Neuronal stem cell (in vitro differentiated cells): ENCODE measurements at regions not wholly inside any gene's neighbourhood (a gene's known extent, or its start where the extent isn't known, plus 50 kb on each side); places are given as distances from the start of the nearest gene placed in this dataset.

Experiments used
- DNase-seq: peaks from one replicate; pipeline ENCODE4 v3.0.0-alpha.2; 2013; ENCODE audit warnings: low spot score
- H2AFZ ChIP-seq: one replicate; pipeline ENCODE4 v1.6.1; 2013; ENCODE audit warnings: mild to moderate bottlenecking, low read length, inconsistent platforms
- H2AK5ac ChIP-seq: 2 replicates; pipeline ENCODE4 v1.6.1; 2013; ENCODE audit warnings: low read depth, mild to moderate bottlenecking, inconsistent platforms, low read length, moderate library complexity, mixed read lengths
- H2BK120ac ChIP-seq: 2 replicates; pipeline ENCODE4 v1.6.1; 2013; ENCODE audit warnings: low read depth, mild to moderate bottlenecking, inconsistent platforms, low read length, moderate library complexity, mixed read lengths
- H2BK12ac ChIP-seq: one replicate; pipeline ENCODE4 v1.6.1; 2013; ENCODE audit warnings: low read length, inconsistent platforms
- H2BK15ac ChIP-seq: 2 replicates; pipeline ENCODE4 v1.6.1; 2013; ENCODE audit warnings: mild to moderate bottlenecking, low read length, inconsistent platforms, mixed read lengths
- H2BK5ac ChIP-seq: one replicate; pipeline ENCODE4 v1.6.1; 2013; ENCODE audit warnings: inconsistent platforms, mild to moderate bottlenecking, low read length, moderate library complexity
- H3K14ac ChIP-seq: one replicate; pipeline ENCODE4 v1.6.1; 2013; ENCODE audit warnings: low read length, inconsistent platforms
- H3K18ac ChIP-seq: 2 replicates; pipeline ENCODE4 v1.6.1; 2013; ENCODE audit warnings: low read length, inconsistent platforms
- H3K23ac ChIP-seq: 2 replicates; pipeline ENCODE4 v1.6.1; 2013; ENCODE audit warnings: low read depth, mild to moderate bottlenecking, mixed read lengths, low read length, inconsistent platforms; ENCODE audit not compliant: poor library complexity
- H3K27ac ChIP-seq: replicated peaks from 3 replicates; pipeline ENCODE4 v1.5.1; 2013; ENCODE audit warnings: low read length, inconsistent platforms
- H3K27me3 ChIP-seq, 3 experiments: 2 replicates each; pipeline ENCODE4 v1.6.1; 2013; ENCODE audit warnings: low read length in 3 of 3, mild to moderate bottlenecking in 2 of 3, inconsistent platforms in 1 of 3, low read depth in 1 of 3, mixed read lengths in 1 of 3, moderate library complexity in 1 of 3; ENCODE audit not compliant: control insufficient read depth in 3 of 3, insufficient read depth in 3 of 3
- H3K36me3 ChIP-seq, 2 donors: replicated peaks in 1 of 2; 2 replicates each; pipeline ENCODE4 v1.6.1; 2013; ENCODE audit warnings: low read length in 2 of 2; ENCODE audit not compliant: control insufficient read depth in 2 of 2, insufficient read depth in 2 of 2
- H3K4ac ChIP-seq: 2 replicates; pipeline ENCODE4 v1.6.1; 2013; ENCODE audit warnings: inconsistent platforms, mild to moderate bottlenecking, low read length, moderate library complexity
- H3K4me1 ChIP-seq, 2 donors: 1 replicate in 1 of 2; 2 replicates in 1 of 2; pipeline ENCODE4 v1.6.1; 2013; ENCODE audit warnings: low read length in 2 of 2, low read depth in 1 of 2; ENCODE audit not compliant: control insufficient read depth in 2 of 2, insufficient read depth in 1 of 2
- H3K4me2 ChIP-seq: one replicate; pipeline ENCODE4 v1.6.1; 2013; ENCODE audit warnings: mild to moderate bottlenecking, low read length, inconsistent platforms; ENCODE audit not compliant: insufficient read depth, poor library complexity, severe bottlenecking
- H3K4me3 ChIP-seq, 2 donors: 2 replicates each; pipeline ENCODE4 v1.5.1; 2013; ENCODE audit warnings: low read length in 2 of 2, mild to moderate bottlenecking in 2 of 2, inconsistent platforms in 1 of 2, moderate library complexity in 1 of 2
- H3K79me1 ChIP-seq: one replicate; pipeline ENCODE4 v1.6.1; 2013; ENCODE audit warnings: low read depth, mild to moderate bottlenecking, inconsistent platforms, low read length, moderate library complexity
- H3K9ac ChIP-seq: one replicate; pipeline ENCODE4 v1.6.1; 2013; ENCODE audit warnings: mild to moderate bottlenecking, low read depth, low read length, inconsistent platforms; ENCODE audit not compliant: poor library complexity
- H3K9me3 ChIP-seq, 2 donors: replicated peaks in 1 of 2; 2 replicates each; pipeline versions ENCODE3 to v1.6.1; 2013; ENCODE audit warnings: low read length in 2 of 2, mild to moderate bottlenecking in 2 of 2, inconsistent platforms in 1 of 2, low read depth in 1 of 2, mixed read lengths in 1 of 2, moderate library complexity in 1 of 2; ENCODE audit not compliant: control insufficient read depth in 2 of 2, insufficient read depth in 1 of 2
- H4K8ac ChIP-seq: one replicate; pipeline ENCODE4 v1.6.1; 2013; ENCODE audit warnings: low read depth, mild to moderate bottlenecking, inconsistent platforms, low read length, moderate library complexity
- H4K91ac ChIP-seq: one replicate; pipeline ENCODE4 v1.6.1; 2013; ENCODE audit warnings: low read length, low read depth, mild to moderate bottlenecking, inconsistent platforms; ENCODE audit not compliant: poor library complexity
- WGBS, 2 donors: extraction: QIAGEN DNeasy Blood & Tissue Kit; methylation state at CpG; one replicate each; pipeline ENCODE4 v1.1.7; 2013; ENCODE audit warnings: missing lambda C conversion rate in 2 of 2, mixed read lengths in 1 of 2; ENCODE audit not compliant: insufficient read length in 2 of 2, insufficient replicate concordance in 1 of 2; ENCODE audit errors: extremely low coverage in 2 of 2; 5-methylcytosine and 5-hydroxymethylcytosine counted together

GRCh38 chr10:76642358-76642757 is 995.2 kb downstream of the KCNMA1 start:
- Histone ChIP-seq H2BK5ac (no peak overlapping the region), H3K9ac (no peak overlapping the region), H3K4me1 (no peaks in the 10 kb centered on the region), H3K18ac (no peak overlapping the region), H3K27ac (no peak overlapping the region), H2BK120ac (no peak overlapping the region), H4K8ac (no peak overlapping the region), H2BK15ac (no peak overlapping the region), H2AK5ac (no peak overlapping the region), H3K14ac (no peak overlapping the region), H3K36me3 (no peaks in the 10 kb centered on the region), H3K27me3 (no peaks in the 10 kb centered on the region), H3K4me3 (no peak overlapping the region), H3K4ac (no peak overlapping the region), H4K91ac (no peak overlapping the region), H2AFZ (no peak overlapping the region), H3K4me2 (no peak overlapping the region), H3K79me1 (no peaks in the 10 kb centered on the region), H3K9me3 (no peaks in the 10 kb centered on the region), H2BK12ac (no peak overlapping the region), H3K23ac (no peak overlapping the region)
- no peak for DNase-seq
- WGBS, 2 donors: no CpG with 5 or more reads among the region's 1 CpG

- Histone ChIP-seq H3K14ac (no peak overlapping the region), H3K23ac (no peak overlapping the region), H2AFZ (no peak overlapping the region), H2BK15ac (no peak overlapping the region), H2BK5ac (no peak overlapping the region), H3K79me1 (no peaks in the 10 kb centered on the region), H4K8ac (no peak overlapping the region), H3K9ac (no peak overlapping the region), H3K4me2 (no peak overlapping the region), H3K4ac (no peak overlapping the region), H3K36me3 (no peaks in the 10 kb centered on the region), H2BK12ac (no peak overlapping the region), H3K4me3 (no peak overlapping the region), H2BK120ac (no peak overlapping the region), H3K27ac (no peak overlapping the region), H3K18ac (no peak overlapping the region), H3K4me1 (no peaks in the 10 kb centered on the region), H3K27me3 (no peaks in the 10 kb centered on the region), H2AK5ac (no peak overlapping the region), H4K91ac (no peak overlapping the region), H3K9me3 (no peaks in the 10 kb centered on the region)
- DNase-seq: no peak
Measured at GRCh38 chr10:76641215-76641614, 996.4 kb downstream of the KCNMA1 start.

GRCh38 chr10:76640806-76641205 is 996.8 kb downstream of the KCNMA1 start:
- H2BK12ac ChIP-seq: no peak overlapping the region
- no peak overlapping the region for H4K91ac ChIP-seq
- no peak overlapping the region for H2AFZ ChIP-seq
- no CpG with 5 or more reads among the region's 5 CpGs for WGBS, 2 donors
- no peak overlapping the region for H2BK120ac ChIP-seq
- no peak overlapping the region for H3K4me3 ChIP-seq
- no peak overlapping the region for H2BK15ac ChIP-seq
- H3K36me3 ChIP-seq: no peaks in the 10 kb centered on the region
- H3K9ac ChIP-seq: no peak overlapping the region
- H3K27me3 ChIP-seq: no peaks in the 10 kb centered on the region
- H2AK5ac ChIP-seq: no peak overlapping the region
- H4K8ac ChIP-seq: no peak overlapping the region
- no peak overlapping the region for H3K23ac ChIP-seq
- H2BK5ac ChIP-seq: no peak overlapping the region
- DNase-seq: no peak
- no peak overlapping the region for H3K4ac ChIP-seq
- no peak overlapping the region for H3K14ac ChIP-seq
- H3K9me3 ChIP-seq: no peaks in the 10 kb centered on the region
- no peaks in the 10 kb centered on the region for H3K79me1 ChIP-seq
- H3K27ac ChIP-seq: no peak overlapping the region
- no peaks in the 10 kb centered on the region for H3K4me1 ChIP-seq
- no peak overlapping the region for H3K18ac ChIP-seq
- H3K4me2 ChIP-seq: no peak overlapping the region

GRCh38 chr10:76632767-76633051 is 1004.9 kb downstream of the KCNMA1 start:
- no peak overlapping the region for H4K91ac ChIP-seq
- no peak overlapping the region for H3K4me3 ChIP-seq
- H3K4ac ChIP-seq: no peak overlapping the region
- no peak overlapping the region for H2BK5ac ChIP-seq
- H3K4me2 ChIP-seq: peak overlapping the region; percentile 45
- no peak overlapping the region for H3K23ac ChIP-seq
- no peak overlapping the region for H2BK15ac ChIP-seq
- H2BK120ac ChIP-seq: no peak overlapping the region
- H2AK5ac ChIP-seq: no peak overlapping the region
- DNase-seq: no peak
- no peak overlapping the region for H3K14ac ChIP-seq
- H3K18ac ChIP-seq: no peak overlapping the region
- WGBS, 2 donors: no CpG with 5 or more reads among the region's 1 CpG
- H3K79me1 ChIP-seq: no peaks in the 10 kb centered on the region
- no peaks in the 10 kb centered on the region for H3K4me1 ChIP-seq
- no peaks in the 10 kb centered on the region for H3K9me3 ChIP-seq
- no peak overlapping the region for H2AFZ ChIP-seq
- H2BK12ac ChIP-seq: no peak overlapping the region
- H3K36me3 ChIP-seq: no peaks in the 10 kb centered on the region
- peaks cover 0 to 10% (median 0%) of the 10 kb centered on the region in 3 experiments for H3K27me3 ChIP-seq
- H3K9ac ChIP-seq: no peak overlapping the region
- no peak overlapping the region for H4K8ac ChIP-seq
- H3K27ac ChIP-seq: no peak overlapping the region
